ENCODE measurements at regions not wholly inside any gene's neighbourhood (a gene's known extent, or its start where the extent isn't known, plus 50 kb on each side); places are given as distances from the start of the nearest gene placed in this dataset.

GRCh38 chr5:174607916-174608315 lies 116.5 kb upstream of the MSX2 start:
- Mint-ChIP-seq H3K27ac (ENCODE audit: unreplicated experiment) (peak overlapping the region; percentile 63), H3K9me3 (ENCODE audit: low read depth, unreplicated experiment) (no peaks in the 10 kb centered on the region), H3K36me3 (ENCODE audit: insufficient read depth, unreplicated experiment) (peaks cover 10% of the 10 kb centered on the region), H3K27me3 (ENCODE audit: unreplicated experiment) (no peaks in the 10 kb centered on the region), H3K4me3 (ENCODE audit: low read depth, unreplicated experiment) (no peak overlapping the region), H3K4me1 (ENCODE audit: low read depth, unreplicated experiment) (peaks cover 15% of the 10 kb centered on the region)
- intact Hi-C loops (cut with micrococcal nuclease; ENCODE audit: unreplicated experiment): loop anchor here (10.0 kb wide), 1 partner anchor 283 kb away; no protein-coding TSS in a partner anchor
- DNase-seq: no peak
- TF ChIP-seq, protein P1, sequence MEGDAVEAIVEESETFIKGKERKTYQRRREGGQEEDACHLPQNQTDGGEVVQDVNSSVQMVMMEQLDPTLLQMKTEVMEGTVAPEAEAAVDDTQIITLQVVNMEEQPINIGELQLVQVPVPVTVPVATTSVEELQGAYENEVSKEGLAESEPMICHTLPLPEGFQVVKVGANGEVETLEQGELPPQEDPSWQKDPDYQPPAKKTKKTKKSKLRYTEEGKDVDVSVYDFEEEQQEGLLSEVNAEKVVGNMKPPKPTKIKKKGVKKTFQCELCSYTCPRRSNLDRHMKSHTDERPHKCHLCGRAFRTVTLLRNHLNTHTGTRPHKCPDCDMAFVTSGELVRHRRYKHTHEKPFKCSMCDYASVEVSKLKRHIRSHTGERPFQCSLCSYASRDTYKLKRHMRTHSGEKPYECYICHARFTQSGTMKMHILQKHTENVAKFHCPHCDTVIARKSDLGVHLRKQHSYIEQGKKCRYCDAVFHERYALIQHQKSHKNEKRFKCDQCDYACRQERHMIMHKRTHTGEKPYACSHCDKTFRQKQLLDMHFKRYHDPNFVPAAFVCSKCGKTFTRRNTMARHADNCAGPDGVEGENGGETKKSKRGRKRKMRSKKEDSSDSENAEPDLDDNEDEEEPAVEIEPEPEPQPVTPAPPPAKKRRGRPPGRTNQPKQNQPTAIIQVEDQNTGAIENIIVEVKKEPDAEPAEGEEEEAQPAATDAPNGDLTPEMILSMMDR (IDR thresholded peaks at IDR 0.05; ENCODE audit: unreplicated experiment): no peak
- CTCF ChIA-PET: no interaction called here
- BruUV-seq (replicated peaks): TSS peak; percentile 64

DNA sequence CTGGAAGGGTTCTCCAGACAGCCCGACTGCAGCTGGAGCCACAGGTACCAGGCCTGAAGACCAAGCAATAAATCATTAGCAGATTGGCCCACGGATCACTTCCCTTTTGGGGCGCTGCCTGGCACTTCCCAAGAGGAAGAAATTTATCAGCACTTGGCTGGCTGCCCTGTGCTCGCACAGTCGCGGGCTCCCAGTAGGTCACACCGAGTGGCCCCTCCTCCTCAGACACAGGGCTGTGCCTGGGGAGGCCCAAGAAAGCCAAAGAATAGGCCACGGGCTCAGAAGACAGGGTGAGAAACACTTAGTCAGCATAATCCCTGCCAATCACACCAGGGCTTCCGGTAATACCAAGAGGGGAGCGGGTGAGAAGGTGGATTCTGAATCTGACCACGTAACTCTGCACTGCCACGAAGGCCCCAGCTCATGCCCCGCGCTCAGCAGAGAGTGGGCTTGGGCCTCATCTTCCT lies 115.7 kb upstream of the MSX2 start:
- BruUV-seq (replicated peaks): no TSS peak
- intact Hi-C loops (cut with micrococcal nuclease; ENCODE audit: unreplicated experiment): loop anchor here (10.0 kb wide), 1 partner anchor 284 kb away; no protein-coding TSS in a partner anchor
- H3K4me3 Mint-ChIP-seq (ENCODE audit: low read depth, unreplicated experiment): peak overlapping the region; percentile 26
- H3K4me1 Mint-ChIP-seq (ENCODE audit: low read depth, unreplicated experiment): peaks cover 15% of the 10 kb centered on the region
- CTCF ChIA-PET: interaction anchor here (0.7 to 1.0 kb wide), 2 partner anchors 41 to 189 kb away, joined by 3 read pairs; no protein-coding TSS in a partner anchor
- H3K27me3 Mint-ChIP-seq (ENCODE audit: unreplicated experiment): no peaks in the 10 kb centered on the region
- peak overlapping the region; percentile 63 for H3K27ac Mint-ChIP-seq (ENCODE audit: unreplicated experiment)
- H3K36me3 Mint-ChIP-seq (ENCODE audit: insufficient read depth, unreplicated experiment): peaks cover 10% of the 10 kb centered on the region
- no peaks in the 10 kb centered on the region for H3K9me3 Mint-ChIP-seq (ENCODE audit: low read depth, unreplicated experiment)
- TF ChIP-seq, protein P1 (IDR thresholded peaks at IDR 0.05; ENCODE audit: unreplicated experiment): no peak
- peak; percentile 96 for DNase-seq

DNA sequence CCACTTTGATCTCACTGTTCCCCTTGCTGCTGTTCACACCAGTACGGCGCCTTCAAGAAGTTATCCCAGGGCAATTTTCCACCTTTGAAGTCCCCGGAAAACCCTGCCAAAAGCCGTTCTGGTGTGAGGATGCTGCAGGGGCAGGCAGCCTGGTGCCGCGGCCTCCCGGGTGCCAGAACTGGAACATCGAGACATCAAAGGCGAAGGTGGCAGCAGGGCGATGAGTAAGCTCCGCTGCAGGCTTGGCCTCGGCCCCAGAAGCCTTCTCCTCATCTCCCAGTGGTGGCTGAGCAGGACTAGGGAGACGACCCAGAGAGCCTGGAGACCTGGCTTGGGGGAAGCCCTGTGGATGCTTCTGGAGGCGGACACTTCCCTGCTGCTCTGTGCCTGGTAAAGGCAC lies 115.3 kb upstream of the MSX2 start:
- peak; percentile 72 for DNase-seq
- Mint-ChIP-seq H3K4me3 (ENCODE audit: low read depth, unreplicated experiment) (peak overlapping the region; percentile 26), H3K27ac (ENCODE audit: unreplicated experiment) (peak overlapping the region; percentile 63), H3K27me3 (ENCODE audit: unreplicated experiment) (no peaks in the 10 kb centered on the region), H3K36me3 (ENCODE audit: insufficient read depth, unreplicated experiment) (peaks cover 10% of the 10 kb centered on the region), H3K9me3 (ENCODE audit: low read depth, unreplicated experiment) (no peaks in the 10 kb centered on the region), H3K4me1 (ENCODE audit: low read depth, unreplicated experiment) (peaks cover 15% of the 10 kb centered on the region)
- TSS peak; percentile 63 for BruUV-seq (replicated peaks)
- intact Hi-C loops (cut with micrococcal nuclease; ENCODE audit: unreplicated experiment): loop anchor here (10.0 kb wide), 1 partner anchor 284 kb away; no protein-coding TSS in a partner anchor
- TF ChIP-seq, protein P1 (IDR thresholded peaks at IDR 0.05; ENCODE audit: unreplicated experiment): no peak
- CTCF ChIA-PET: interaction anchor here (0.7 to 1.0 kb wide), 3 partner anchors 37 to 190 kb away, joined by 3 read pairs; no protein-coding TSS in a partner anchor

DNA sequence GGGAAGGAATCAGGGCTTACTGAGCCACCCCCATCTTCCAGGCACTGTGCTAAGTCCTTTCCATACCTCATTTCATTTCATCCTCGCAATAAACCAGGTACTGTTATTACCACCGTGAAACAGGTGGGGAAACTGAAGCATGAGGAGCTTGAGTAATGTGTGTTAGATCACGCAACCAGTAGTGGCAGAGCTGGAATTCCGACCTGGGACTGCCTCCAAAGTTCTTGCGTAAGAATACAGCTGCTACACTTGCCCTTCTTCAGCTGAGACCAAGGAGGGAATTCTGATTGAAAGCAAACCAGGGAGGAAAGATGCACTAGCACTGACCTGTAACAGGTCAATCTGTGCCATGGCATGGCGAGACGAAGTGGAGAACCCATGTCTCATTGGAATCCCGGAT lies 113.4 kb upstream of the MSX2 start:
- CTCF ChIA-PET: interaction anchor here (0.6 to 1.6 kb wide), 2 partner anchors 11 to 63 kb away, joined by 3 to 4 read pairs; no protein-coding TSS in a partner anchor
- intact Hi-C loops (cut with micrococcal nuclease; ENCODE audit: unreplicated experiment): no loop called here

More for the DNA sequence above, 113.4 kb upstream of the MSX2 start:
- peak; percentile 41 for DNase-seq
- TF ChIP-seq, protein P1 (IDR thresholded peaks at IDR 0.05; ENCODE audit: unreplicated experiment): no peak
- H3K9me3 Mint-ChIP-seq (ENCODE audit: low read depth, unreplicated experiment): no peaks in the 10 kb centered on the region
- H3K4me3 Mint-ChIP-seq (ENCODE audit: low read depth, unreplicated experiment): no peak overlapping the region
- BruUV-seq (replicated peaks): no TSS peak
- peaks cover 10% of the 10 kb centered on the region for H3K36me3 Mint-ChIP-seq (ENCODE audit: insufficient read depth, unreplicated experiment)
- peaks cover 15% of the 10 kb centered on the region for H3K4me1 Mint-ChIP-seq (ENCODE audit: low read depth, unreplicated experiment)
- H3K27me3 Mint-ChIP-seq (ENCODE audit: unreplicated experiment): no peaks in the 10 kb centered on the region
- no peak overlapping the region for H3K27ac Mint-ChIP-seq (ENCODE audit: unreplicated experiment)

Data from Calu3 (cell line).